ENCODE measurements at regions not wholly inside any gene's neighbourhood (a gene's known extent, or its start where the extent isn't known, plus 50 kb on each side); places are given as distances from the start of the nearest gene placed in this dataset.
"Not testable (repeated sequence)": the region's sequence is repeated elsewhere in the genome, so short reads cannot be mapped to it uniquely, and the experiment has no call there.

- H3K36me3 Mint-ChIP-seq (ENCODE audit: low read depth); H3K27ac Mint-ChIP-seq; intact Hi-C loops (cut with micrococcal nuclease); H3K4me1 Mint-ChIP-seq (ENCODE audit: low read depth); H3K4me3 Mint-ChIP-seq; H3K27me3 Mint-ChIP-seq: not testable (repeated sequence)
- peaks cover 33% of the 10 kb centered on the region for H3K9me3 Mint-ChIP-seq
Observed at GRCh38 chr10:61570204-61570603, 92.5 kb upstream of the CABCOCO1 start.

DNA sequence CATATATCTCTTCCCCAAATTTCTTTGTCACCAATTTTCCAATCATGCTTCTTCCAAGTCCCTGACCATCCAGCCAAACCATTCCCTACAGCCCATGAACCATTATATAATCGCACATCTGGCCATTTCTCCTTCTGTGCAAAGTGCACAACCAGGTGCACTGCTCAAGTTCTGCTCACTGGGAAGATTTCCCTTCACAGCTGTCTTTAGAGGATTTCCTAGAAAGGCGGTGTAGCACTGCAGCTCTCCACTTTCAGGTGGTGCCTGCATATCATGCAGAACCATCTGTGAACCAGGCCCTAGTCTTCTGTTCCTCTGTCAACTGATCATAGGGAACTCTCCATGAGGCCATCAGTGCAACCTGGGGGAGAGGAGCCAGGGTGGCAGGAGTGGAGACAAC is 95.0 kb upstream of the CABCOCO1 start:
- Mint-ChIP-seq H3K27ac (no peak overlapping the region), H3K36me3 (ENCODE audit: low read depth) (no peaks in the 10 kb centered on the region), H3K9me3 (peaks cover 33% of the 10 kb centered on the region), H3K4me3 (no peak overlapping the region), H3K27me3 (no peaks in the 10 kb centered on the region), H3K4me1 (ENCODE audit: low read depth) (no peaks in the 10 kb centered on the region)
- intact Hi-C loops (cut with micrococcal nuclease): no loop called here

DNA sequence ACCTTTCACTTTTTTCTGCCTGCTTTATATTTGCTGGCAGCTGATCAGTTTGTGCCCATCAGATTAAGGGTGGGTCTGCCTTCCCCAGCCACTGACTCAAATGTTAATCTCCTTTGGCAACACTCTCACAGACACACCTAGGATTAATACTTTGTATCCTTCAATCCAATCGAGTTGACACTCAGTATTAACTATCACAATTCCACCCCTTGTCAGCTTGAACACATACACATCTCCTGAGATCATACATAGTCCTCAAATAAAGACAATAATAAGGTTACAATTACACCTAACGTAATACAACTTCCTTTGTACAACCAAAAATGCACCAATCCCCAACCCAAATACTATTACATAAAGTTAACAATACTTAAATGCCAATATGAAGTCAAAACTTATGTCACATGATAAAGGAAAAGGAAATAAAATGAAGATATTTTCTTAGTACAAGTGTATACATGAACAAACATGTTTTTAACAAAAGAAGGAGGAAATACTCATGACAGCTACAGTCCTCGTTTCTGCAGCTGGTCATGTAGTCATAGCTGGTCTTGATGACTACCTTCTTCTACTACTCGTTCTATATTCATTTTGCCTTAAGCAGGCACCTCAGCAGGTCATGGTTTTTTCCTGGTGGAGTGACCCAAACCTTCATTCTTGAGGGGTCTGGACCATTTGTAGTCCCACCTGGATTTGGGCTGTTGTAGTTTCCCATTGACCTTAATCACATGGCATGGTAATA is 96.7 kb upstream of the CABCOCO1 start:
- Mint-ChIP-seq H3K36me3 (ENCODE audit: low read depth) (no peaks in the 10 kb centered on the region), H3K27me3 (no peaks in the 10 kb centered on the region), H3K9me3 (peaks cover 29% of the 10 kb centered on the region), H3K4me1 (ENCODE audit: low read depth) (no peaks in the 10 kb centered on the region), H3K27ac (no peak overlapping the region), H3K4me3 (no peak overlapping the region)
- intact Hi-C loops (cut with micrococcal nuclease): no loop called here

- Mint-ChIP-seq H3K27ac (no peak overlapping the region), H3K4me3 (no peak overlapping the region), H3K4me1 (ENCODE audit: low read depth) (no peaks in the 10 kb centered on the region), H3K27me3 (no peaks in the 10 kb centered on the region), H3K9me3 (peaks cover 14% of the 10 kb centered on the region), H3K36me3 (ENCODE audit: low read depth) (no peaks in the 10 kb centered on the region)
- intact Hi-C loops (cut with micrococcal nuclease): no loop called here
Observed at GRCh38 chr10:61564444-61564843, 98.3 kb upstream of the CABCOCO1 start.

DNA sequence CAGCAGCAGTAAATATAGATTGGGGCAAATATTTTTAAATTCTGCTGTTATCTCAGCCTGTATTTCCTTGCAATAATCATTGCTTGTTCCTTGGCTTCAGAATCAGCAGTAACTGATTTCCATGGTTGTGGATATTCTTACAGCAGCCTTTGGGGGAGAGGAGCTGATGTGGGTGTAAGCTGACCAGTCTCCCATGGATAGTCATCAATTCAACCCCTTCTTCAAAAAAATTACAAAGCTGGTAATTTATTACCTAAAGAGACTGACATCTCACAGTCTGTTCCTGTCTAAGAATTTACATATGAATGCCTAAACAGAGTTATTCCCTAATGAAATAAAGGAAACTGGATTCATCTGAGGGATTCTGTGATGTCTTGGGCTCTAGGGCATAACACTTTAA is 103.1 kb upstream of the CABCOCO1 start:
- Mint-ChIP-seq H3K27ac (no peak overlapping the region), H3K9me3 (peaks cover 14% of the 10 kb centered on the region), H3K4me3 (no peak overlapping the region), H3K4me1 (ENCODE audit: low read depth) (no peaks in the 10 kb centered on the region), H3K27me3 (no peaks in the 10 kb centered on the region), H3K36me3 (ENCODE audit: low read depth) (no peaks in the 10 kb centered on the region)
- intact Hi-C loops (cut with micrococcal nuclease): no loop called here

GRCh38 chr10:61558188-61558587 is 104.5 kb upstream of the CABCOCO1 start:
- H3K4me1 Mint-ChIP-seq (ENCODE audit: low read depth): no peaks in the 10 kb centered on the region
- intact Hi-C loops (cut with micrococcal nuclease): no loop called here
- H3K4me3 Mint-ChIP-seq: no peak overlapping the region
- H3K36me3 Mint-ChIP-seq (ENCODE audit: low read depth): no peaks in the 10 kb centered on the region
- no peak overlapping the region for H3K27ac Mint-ChIP-seq
- no peaks in the 10 kb centered on the region for H3K27me3 Mint-ChIP-seq
- H3K9me3 Mint-ChIP-seq: peaks cover 15% of the 10 kb centered on the region

DNA sequence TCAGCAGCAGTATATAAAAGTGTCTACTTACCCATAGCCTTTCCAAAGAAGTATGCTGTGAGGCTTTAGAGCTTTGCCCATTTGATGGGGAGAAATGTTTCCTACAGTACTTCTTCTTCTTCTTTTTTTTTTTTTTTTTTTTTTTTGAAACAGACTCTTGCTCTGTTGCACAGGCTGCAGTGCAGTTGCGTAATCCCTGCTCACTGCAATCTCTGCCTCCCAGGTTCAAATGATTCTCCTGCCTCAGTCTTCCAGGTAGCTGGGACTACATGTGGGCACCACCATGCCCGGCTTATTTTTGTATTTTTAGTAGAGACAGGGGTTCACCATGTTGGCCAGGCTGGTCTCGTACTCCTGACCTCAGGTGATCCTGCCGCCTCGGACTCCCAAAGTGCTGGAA is 101.7 kb upstream of the TMEM26 start:
- Mint-ChIP-seq H3K9me3 (peaks cover 21% of the 10 kb centered on the region), H3K4me1 (ENCODE audit: low read depth) (no peaks in the 10 kb centered on the region), H3K4me3 (no peak overlapping the region), H3K36me3 (ENCODE audit: low read depth) (no peaks in the 10 kb centered on the region), H3K27ac (no peak overlapping the region), H3K27me3 (no peaks in the 10 kb centered on the region)
- intact Hi-C loops (cut with micrococcal nuclease): no loop called here

DNA sequence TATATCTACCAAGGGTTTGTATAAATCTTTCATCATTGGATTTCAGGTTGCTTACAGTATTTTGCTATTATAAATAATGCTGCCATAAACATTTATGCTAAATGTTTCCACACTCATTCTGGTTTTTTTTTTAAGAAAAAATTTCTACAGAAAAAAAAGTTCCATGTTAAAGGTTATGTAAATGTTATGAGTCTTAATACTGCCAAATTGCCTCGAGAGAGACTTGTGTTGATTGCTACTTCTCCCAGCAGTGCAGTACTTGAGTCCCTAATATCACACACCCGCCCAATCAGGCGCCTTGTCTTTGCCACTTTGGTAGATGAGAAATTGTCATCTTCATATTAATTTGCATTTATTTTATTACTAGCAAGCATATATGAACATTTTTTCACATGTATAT is 96.7 kb upstream of the TMEM26 start:
- intact Hi-C loops (cut with micrococcal nuclease): no loop called here
- Mint-ChIP-seq H3K27me3 (no peaks in the 10 kb centered on the region), H3K4me3 (no peak overlapping the region), H3K9me3 (peaks cover 14% of the 10 kb centered on the region), H3K27ac (no peak overlapping the region), H3K36me3 (ENCODE audit: low read depth) (no peaks in the 10 kb centered on the region), H3K4me1 (ENCODE audit: low read depth) (no peaks in the 10 kb centered on the region)

DNA sequence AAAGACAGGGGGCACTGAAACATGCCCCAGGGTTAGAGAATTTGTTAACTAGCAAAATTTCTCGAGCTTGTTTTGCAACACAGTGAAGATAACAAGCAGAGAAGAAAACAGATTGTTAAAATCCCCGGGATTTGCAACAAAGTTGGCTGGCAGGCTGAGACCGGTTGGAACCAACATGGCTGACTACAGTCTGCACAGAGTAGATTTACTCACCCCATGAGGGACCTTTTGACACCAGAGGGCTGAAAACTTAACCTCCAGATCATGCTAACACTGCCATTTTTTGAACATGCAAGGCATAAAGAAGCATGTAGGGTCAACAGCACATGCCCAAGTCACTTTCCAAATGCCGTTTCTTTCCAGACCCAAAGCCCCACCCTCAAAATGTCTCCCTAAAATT is 95.2 kb upstream of the TMEM26 start:
- H3K4me1 Mint-ChIP-seq (ENCODE audit: low read depth): no peaks in the 10 kb centered on the region
- no peaks in the 10 kb centered on the region for H3K27me3 Mint-ChIP-seq
- intact Hi-C loops (cut with micrococcal nuclease): no loop called here
- no peak overlapping the region for H3K4me3 Mint-ChIP-seq
- no peak overlapping the region for H3K27ac Mint-ChIP-seq
- H3K9me3 Mint-ChIP-seq: peaks cover 19% of the 10 kb centered on the region
- no peaks in the 10 kb centered on the region for H3K36me3 Mint-ChIP-seq (ENCODE audit: low read depth)

GRCh38 chr10:61547297-61547696 is 94.1 kb upstream of the TMEM26 start:
- Mint-ChIP-seq H3K27me3 (no peaks in the 10 kb centered on the region), H3K9me3 (peaks cover 13% of the 10 kb centered on the region), H3K27ac (no peak overlapping the region), H3K4me3 (no peak overlapping the region), H3K4me1 (ENCODE audit: low read depth) (no peaks in the 10 kb centered on the region), H3K36me3 (ENCODE audit: low read depth) (no peaks in the 10 kb centered on the region)
- intact Hi-C loops (cut with micrococcal nuclease): no loop called here

DNA sequence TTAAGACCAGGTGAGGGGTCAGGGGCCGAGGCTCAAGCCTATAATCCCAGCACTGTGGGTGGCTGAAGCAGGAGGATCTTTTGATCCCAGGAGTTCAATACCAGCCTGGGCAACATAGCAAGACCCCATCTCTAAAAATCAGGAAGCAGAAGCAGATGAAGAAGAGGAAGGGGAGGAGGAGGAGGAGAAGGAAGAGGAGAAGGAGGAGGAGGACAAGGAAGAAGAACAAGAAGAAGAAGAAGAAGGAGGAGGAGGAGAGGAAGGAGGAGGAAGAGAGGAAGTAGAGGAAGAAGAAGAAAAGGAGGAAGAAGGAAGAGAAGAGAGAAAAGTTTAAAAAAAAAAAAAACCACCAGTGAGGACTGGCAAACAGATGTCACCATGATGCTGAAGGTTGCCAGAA is 92.0 kb upstream of the TMEM26 start:
- H3K36me3 Mint-ChIP-seq (ENCODE audit: low read depth): no peaks in the 10 kb centered on the region
- no peak overlapping the region for H3K27ac Mint-ChIP-seq
- H3K4me1 Mint-ChIP-seq (ENCODE audit: low read depth): no peaks in the 10 kb centered on the region
- intact Hi-C loops (cut with micrococcal nuclease): no loop called here
- H3K27me3 Mint-ChIP-seq: no peaks in the 10 kb centered on the region
- no peak overlapping the region for H3K4me3 Mint-ChIP-seq
- peaks cover 13% of the 10 kb centered on the region for H3K9me3 Mint-ChIP-seq

- intact Hi-C loops (cut with micrococcal nuclease): no loop called here
- peaks cover 13% of the 10 kb centered on the region for H3K9me3 Mint-ChIP-seq
- no peaks in the 10 kb centered on the region for H3K27me3 Mint-ChIP-seq
Observed at GRCh38 chr10:61543831-61544230, 90.7 kb upstream of the TMEM26 start.

GRCh38 chr10:61542596-61542995 is 89.4 kb upstream of the TMEM26 start:
- no peaks in the 10 kb centered on the region for H3K36me3 Mint-ChIP-seq (ENCODE audit: low read depth)
- H3K4me3 Mint-ChIP-seq: no peak overlapping the region
- no peaks in the 10 kb centered on the region for H3K4me1 Mint-ChIP-seq (ENCODE audit: low read depth)

More at GRCh38 chr10:61543831-61544230, 90.7 kb upstream of the TMEM26 start:
- Mint-ChIP-seq H3K36me3 (ENCODE audit: low read depth) (no peaks in the 10 kb centered on the region), H3K4me3 (no peak overlapping the region), H3K27ac (no peak overlapping the region), H3K4me1 (ENCODE audit: low read depth) (no peaks in the 10 kb centered on the region)

DNA sequence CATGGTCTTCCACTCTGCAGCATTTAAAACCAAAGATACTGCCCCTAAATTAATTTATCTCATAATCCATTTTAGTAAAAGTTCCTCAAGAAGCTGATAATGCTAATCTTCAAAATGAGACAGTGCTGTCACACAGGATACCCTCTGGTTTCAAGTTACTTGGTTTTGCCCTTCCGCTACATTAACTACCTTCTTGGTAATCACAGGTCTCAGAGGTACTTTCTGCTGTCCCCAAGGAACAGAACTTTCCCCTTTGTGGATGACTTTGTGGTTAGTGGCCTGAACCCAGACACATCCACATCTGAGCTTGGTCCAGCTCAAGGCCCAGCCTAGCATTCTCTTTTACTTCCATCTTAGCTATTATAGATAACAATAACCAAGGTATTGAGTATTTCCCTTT is 88.8 kb upstream of the TMEM26 start:
- Mint-ChIP-seq H3K27ac (no peak overlapping the region), H3K27me3 (no peaks in the 10 kb centered on the region), H3K9me3 (peaks cover 13% of the 10 kb centered on the region), H3K4me3 (no peak overlapping the region), H3K36me3 (ENCODE audit: low read depth) (no peaks in the 10 kb centered on the region), H3K4me1 (ENCODE audit: low read depth) (no peaks in the 10 kb centered on the region)
- intact Hi-C loops (cut with micrococcal nuclease): no loop called here

More at GRCh38 chr10:61542596-61542995, 89.4 kb upstream of the TMEM26 start:
- intact Hi-C loops (cut with micrococcal nuclease): no loop called here
- peaks cover 13% of the 10 kb centered on the region for H3K9me3 Mint-ChIP-seq
- H3K27me3 Mint-ChIP-seq: no peaks in the 10 kb centered on the region
- no peak overlapping the region for H3K27ac Mint-ChIP-seq

- Mint-ChIP-seq H3K4me1 (ENCODE audit: low read depth) (no peaks in the 10 kb centered on the region), H3K36me3 (ENCODE audit: low read depth) (no peaks in the 10 kb centered on the region), H3K27me3 (no peaks in the 10 kb centered on the region), H3K4me3 (no peak overlapping the region), H3K27ac (no peak overlapping the region), H3K9me3 (peaks cover 5% of the 10 kb centered on the region)
- intact Hi-C loops (cut with micrococcal nuclease): no loop called here
Observed at GRCh38 chr10:61539876-61540275, 86.7 kb upstream of the TMEM26 start.

Data from dendritic cell treated with granulocyte-macrophage colony-stimulating factor and Interleukin-4, amounts not matched to agents 40 ng/mL and 50 ng/mL, for 4 days (primary cell).